K562 (cell line): ENCODE measurements at regions not wholly inside any gene's neighbourhood (a gene's known extent, or its start where the extent isn't known, plus 50 kb on each side); places are given as distances from the start of the nearest gene placed in this dataset.

Experiments
- CREBBP ChIP-seq: IDR thresholded peaks from one replicate; pipeline ENCODE4 v1.6.1; 2012; ENCODE audit warnings: low read depth, mild to moderate bottlenecking, control low read depth, inconsistent platforms, low read length
- FOXA1 ChIP-seq: fragments of 450-650 bp; IDR thresholded peaks from 2 replicates; pipeline ENCODE4 v1.6.1; 2016; ENCODE audit warnings: mild to moderate bottlenecking, borderline replicate concordance
- FUS ChIP-seq: fragments of 200-400 bp; formaldehyde crosslinking; optimal IDR thresholded peaks from 2 replicates; pipeline ENCODE3; 2017; ENCODE audit warnings: low read depth, low read length
- IRF2 ChIP-seq: sonication (generic); formaldehyde crosslinking; IDR thresholded peaks from 2 replicates; pipeline ENCODE4 v1.8.1; 2022; ENCODE audit warnings: mild to moderate bottlenecking, missing genetic modification reagents
- MAFK ChIP-seq: IDR thresholded peaks from 2 replicates; pipeline ENCODE4 v1.6.1; 2011; ENCODE audit warnings: low read length, improper control_type of control experiment
- MYC ChIP-seq, 2 experiments: fragments of 250-450 bp in 1 of 2; sonication (Bioruptor Pico) in 1 of 2; IDR thresholded peaks; 2 replicates each; pipeline versions ENCODE4 v1.5.1 to v1.6.1; 2012 to 2021; ENCODE audit warnings: low read depth in 2 of 2, borderline replicate concordance in 1 of 2, improper control_type of control experiment in 1 of 2, low read length in 1 of 2, mild to moderate bottlenecking in 1 of 2, moderate library complexity in 1 of 2
- PHF21A ChIP-seq: fragments of 450-650 bp; IDR thresholded peaks from 2 replicates; pipeline ENCODE4 v1.6.1; 2017; ENCODE audit warnings: low read depth, borderline replicate concordance
- SMARCA4 ChIP-seq: fragments of 450-650 bp; IDR thresholded peaks from 2 replicates; pipeline ENCODE4 v1.6.1; 2016
- STAT5A ChIP-seq: IDR thresholded peaks from 2 replicates; pipeline ENCODE4 v1.6.1; 2012; ENCODE audit warnings: low read length, inconsistent platforms, borderline replicate concordance
- TBL1XR1 ChIP-seq, 2 experiments: IDR thresholded peaks; 2 replicates each; pipeline ENCODE4 v1.6.1; 2012; ENCODE audit warnings: improper control_type of control experiment in 2 of 2, low read length in 2 of 2, mild to moderate bottlenecking in 1 of 2
- TCF7L2 ChIP-seq: fragments of 150-350 bp; IDR thresholded peaks from 2 replicates; pipeline ENCODE4 v1.6.1; 2016; ENCODE audit warnings: low read depth, mild to moderate bottlenecking, low read length, moderate library complexity
- ZNF133 ChIP-seq: fragments of 250-450 bp; sonication (Bioruptor Pico); IDR thresholded peaks from 2 replicates; pipeline ENCODE4 v1.4.0; 2020; ENCODE audit warnings: mild to moderate bottlenecking
- ZNF146 ChIP-seq: IDR thresholded peaks from one replicate; pipeline ENCODE4 v1.6.1; 2018; ENCODE audit warnings: missing compliant biosample characterization; ENCODE audit not compliant: unreplicated experiment
- ZNF668 ChIP-seq: fragments of 250-450 bp; sonication (Bioruptor Pico); IDR thresholded peaks from 2 replicates; pipeline ENCODE4 v1.8.0; 2022; ENCODE audit warnings: mild to moderate bottlenecking, inconsistent platforms
- TF ChIP-seq, protein P1 (sequence below): fragments of 450-650 bp; formaldehyde crosslinking; IDR thresholded peaks from 2 replicates; pipeline ENCODE4 v1.4.0; 2020; ENCODE audit warnings: mild to moderate bottlenecking, mixed read lengths
- TF ChIP-seq, protein P2 (sequence below): fragments of 150-350 bp; IDR thresholded peaks from 2 replicates; pipeline ENCODE4 v1.6.1; 2014; ENCODE audit warnings: low read depth, mild to moderate bottlenecking, low read length, borderline replicate concordance
- TF ChIP-seq, protein P3 (sequence below): fragments of 250-450 bp; sonication (Bioruptor Pico); IDR thresholded peaks from 2 replicates; pipeline ENCODE4 v1.8.0; 2022; ENCODE audit warnings: inconsistent platforms, mild to moderate bottlenecking, moderate library complexity, borderline replicate concordance
- TF ChIP-seq, protein P4 (sequence below): fragments of 250-450 bp; sonication (Bioruptor Pico); IDR thresholded peaks from 2 replicates; pipeline ENCODE4 v1.5.0; 2020; ENCODE audit warnings: mild to moderate bottlenecking, borderline replicate concordance
- TF ChIP-seq, protein P5 (sequence below): fragments of 250-450 bp; sonication (Bioruptor Pico); IDR thresholded peaks from 2 replicates; pipeline ENCODE4 v1.4.0; 2020; ENCODE audit warnings: mild to moderate bottlenecking

DNA sequence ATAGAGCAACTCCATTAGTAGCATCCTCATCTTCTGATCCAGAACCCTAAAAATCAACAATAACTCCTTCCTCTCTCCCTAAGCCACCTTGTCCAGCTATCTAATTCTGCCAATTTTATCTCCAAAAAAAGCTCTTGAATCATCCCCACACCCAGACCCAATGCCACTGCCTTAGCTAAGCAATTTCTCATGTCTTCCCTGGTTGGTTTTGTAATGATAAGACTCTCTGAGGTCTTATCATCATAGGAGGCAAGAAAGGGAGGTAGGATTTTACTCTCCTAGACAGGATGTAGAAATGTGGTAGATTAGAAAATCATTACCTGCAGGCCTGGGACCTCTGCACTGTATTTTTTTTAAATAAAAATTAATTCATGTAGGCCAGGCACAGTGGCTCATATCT, 283.5 kb upstream of the NEBL start (continued):
- TF ChIP-seq IRF2 (CRISPR knock-in tag) = no peak
- TF ChIP-seq, protein P1, sequence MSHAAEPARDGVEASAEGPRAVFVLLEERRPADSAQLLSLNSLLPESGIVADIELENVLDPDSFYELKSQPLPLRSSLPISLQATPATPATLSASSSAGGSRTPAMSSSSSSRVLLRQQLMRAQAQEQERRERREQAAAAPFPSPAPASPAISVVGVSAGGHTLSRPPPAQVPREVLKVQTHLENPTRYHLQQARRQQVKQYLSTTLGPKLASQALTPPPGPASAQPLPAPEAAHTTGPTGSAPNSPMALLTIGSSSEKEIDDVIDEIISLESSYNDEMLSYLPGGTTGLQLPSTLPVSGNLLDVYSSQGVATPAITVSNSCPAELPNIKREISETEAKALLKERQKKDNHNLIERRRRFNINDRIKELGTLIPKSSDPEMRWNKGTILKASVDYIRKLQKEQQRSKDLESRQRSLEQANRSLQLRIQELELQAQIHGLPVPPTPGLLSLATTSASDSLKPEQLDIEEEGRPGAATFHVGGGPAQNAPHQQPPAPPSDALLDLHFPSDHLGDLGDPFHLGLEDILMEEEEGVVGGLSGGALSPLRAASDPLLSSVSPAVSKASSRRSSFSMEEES (CRISPR knock-in tag) = no peak
- TF ChIP-seq STAT5A = no peak
- TF ChIP-seq, protein P2, sequence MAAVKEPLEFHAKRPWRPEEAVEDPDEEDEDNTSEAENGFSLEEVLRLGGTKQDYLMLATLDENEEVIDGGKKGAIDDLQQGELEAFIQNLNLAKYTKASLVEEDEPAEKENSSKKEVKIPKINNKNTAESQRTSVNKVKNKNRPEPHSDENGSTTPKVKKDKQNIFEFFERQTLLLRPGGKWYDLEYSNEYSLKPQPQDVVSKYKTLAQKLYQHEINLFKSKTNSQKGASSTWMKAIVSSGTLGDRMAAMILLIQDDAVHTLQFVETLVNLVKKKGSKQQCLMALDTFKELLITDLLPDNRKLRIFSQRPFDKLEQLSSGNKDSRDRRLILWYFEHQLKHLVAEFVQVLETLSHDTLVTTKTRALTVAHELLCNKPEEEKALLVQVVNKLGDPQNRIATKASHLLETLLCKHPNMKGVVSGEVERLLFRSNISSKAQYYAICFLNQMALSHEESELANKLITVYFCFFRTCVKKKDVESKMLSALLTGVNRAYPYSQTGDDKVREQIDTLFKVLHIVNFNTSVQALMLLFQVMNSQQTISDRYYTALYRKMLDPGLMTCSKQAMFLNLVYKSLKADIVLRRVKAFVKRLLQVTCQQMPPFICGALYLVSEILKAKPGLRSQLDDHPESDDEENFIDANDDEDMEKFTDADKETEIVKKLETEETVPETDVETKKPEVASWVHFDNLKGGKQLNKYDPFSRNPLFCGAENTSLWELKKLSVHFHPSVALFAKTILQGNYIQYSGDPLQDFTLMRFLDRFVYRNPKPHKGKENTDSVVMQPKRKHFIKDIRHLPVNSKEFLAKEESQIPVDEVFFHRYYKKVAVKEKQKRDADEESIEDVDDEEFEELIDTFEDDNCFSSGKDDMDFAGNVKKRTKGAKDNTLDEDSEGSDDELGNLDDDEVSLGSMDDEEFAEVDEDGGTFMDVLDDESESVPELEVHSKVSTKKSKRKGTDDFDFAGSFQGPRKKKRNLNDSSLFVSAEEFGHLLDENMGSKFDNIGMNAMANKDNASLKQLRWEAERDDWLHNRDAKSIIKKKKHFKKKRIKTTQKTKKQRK = no peak
- TF ChIP-seq PHF21A = no peak
- 0 out of 2 replicates have a peak, but pooled peaks have one; percentile 22 for TF ChIP-seq MAFK
- no peak for TF ChIP-seq ZNF668 (CRISPR knock-in tag)
- no peak for TF ChIP-seq FOXA1
- TF ChIP-seq, protein P3, sequence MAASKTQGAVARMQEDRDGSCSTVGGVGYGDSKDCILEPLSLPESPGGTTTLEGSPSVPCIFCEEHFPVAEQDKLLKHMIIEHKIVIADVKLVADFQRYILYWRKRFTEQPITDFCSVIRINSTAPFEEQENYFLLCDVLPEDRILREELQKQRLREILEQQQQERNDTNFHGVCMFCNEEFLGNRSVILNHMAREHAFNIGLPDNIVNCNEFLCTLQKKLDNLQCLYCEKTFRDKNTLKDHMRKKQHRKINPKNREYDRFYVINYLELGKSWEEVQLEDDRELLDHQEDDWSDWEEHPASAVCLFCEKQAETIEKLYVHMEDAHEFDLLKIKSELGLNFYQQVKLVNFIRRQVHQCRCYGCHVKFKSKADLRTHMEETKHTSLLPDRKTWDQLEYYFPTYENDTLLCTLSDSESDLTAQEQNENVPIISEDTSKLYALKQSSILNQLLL (CRISPR knock-in tag) = no peak
- TF ChIP-seq ZNF133 (CRISPR knock-in tag) = no peak
- TF ChIP-seq TBL1XR1 (IDR thresholded peaks at IDR 0.05; ENCODE audit: low read length in 2 of 2) = peak in 1 of 2 experiments; percentile 43; a peak in 2 of 4 replicates
- TF ChIP-seq, protein P4, sequence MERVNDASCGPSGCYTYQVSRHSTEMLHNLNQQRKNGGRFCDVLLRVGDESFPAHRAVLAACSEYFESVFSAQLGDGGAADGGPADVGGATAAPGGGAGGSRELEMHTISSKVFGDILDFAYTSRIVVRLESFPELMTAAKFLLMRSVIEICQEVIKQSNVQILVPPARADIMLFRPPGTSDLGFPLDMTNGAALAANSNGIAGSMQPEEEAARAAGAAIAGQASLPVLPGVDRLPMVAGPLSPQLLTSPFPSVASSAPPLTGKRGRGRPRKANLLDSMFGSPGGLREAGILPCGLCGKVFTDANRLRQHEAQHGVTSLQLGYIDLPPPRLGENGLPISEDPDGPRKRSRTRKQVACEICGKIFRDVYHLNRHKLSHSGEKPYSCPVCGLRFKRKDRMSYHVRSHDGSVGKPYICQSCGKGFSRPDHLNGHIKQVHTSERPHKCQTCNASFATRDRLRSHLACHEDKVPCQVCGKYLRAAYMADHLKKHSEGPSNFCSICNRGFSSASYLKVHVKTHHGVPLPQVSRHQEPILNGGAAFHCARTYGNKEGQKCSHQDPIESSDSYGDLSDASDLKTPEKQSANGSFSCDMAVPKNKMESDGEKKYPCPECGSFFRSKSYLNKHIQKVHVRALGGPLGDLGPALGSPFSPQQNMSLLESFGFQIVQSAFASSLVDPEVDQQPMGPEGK (CRISPR knock-in tag) = no peak
- TF ChIP-seq TCF7L2 = no peak
- TF ChIP-seq CREBBP = no peak
- no peak for TF ChIP-seq ZNF146 (CRISPR knock-in tag)
- no peak for TF ChIP-seq MYC (IDR thresholded peaks at IDR 0.05; ENCODE audit: low read depth, low read length)
- no peak for TF ChIP-seq MYC (CRISPR knock-in tag; IDR thresholded peaks at IDR 0.05; ENCODE audit: borderline replicate concordance, low read depth)
- no peak for TF ChIP-seq FUS
- TF ChIP-seq, protein P5, sequence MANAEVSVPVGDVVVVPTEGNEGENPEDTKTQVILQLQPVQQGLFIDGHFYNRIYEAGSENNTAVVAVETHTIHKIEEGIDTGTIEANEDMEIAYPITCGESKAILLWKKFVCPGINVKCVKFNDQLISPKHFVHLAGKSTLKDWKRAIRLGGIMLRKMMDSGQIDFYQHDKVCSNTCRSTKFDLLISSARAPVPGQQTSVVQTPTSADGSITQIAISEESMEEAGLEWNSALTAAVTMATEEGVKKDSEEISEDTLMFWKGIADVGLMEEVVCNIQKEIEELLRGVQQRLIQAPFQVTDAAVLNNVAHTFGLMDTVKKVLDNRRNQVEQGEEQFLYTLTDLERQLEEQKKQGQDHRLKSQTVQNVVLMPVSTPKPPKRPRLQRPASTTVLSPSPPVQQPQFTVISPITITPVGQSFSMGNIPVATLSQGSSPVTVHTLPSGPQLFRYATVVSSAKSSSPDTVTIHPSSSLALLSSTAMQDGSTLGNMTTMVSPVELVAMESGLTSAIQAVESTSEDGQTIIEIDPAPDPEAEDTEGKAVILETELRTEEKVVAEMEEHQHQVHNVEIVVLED (CRISPR knock-in tag) = no peak
- TF ChIP-seq SMARCA4 = peak; percentile 73
